ENCODE measurements at regions not wholly inside any gene's neighbourhood (a gene's known extent, or its start where the extent isn't known, plus 50 kb on each side); places are given as distances from the start of the nearest gene placed in this dataset.

DNA sequence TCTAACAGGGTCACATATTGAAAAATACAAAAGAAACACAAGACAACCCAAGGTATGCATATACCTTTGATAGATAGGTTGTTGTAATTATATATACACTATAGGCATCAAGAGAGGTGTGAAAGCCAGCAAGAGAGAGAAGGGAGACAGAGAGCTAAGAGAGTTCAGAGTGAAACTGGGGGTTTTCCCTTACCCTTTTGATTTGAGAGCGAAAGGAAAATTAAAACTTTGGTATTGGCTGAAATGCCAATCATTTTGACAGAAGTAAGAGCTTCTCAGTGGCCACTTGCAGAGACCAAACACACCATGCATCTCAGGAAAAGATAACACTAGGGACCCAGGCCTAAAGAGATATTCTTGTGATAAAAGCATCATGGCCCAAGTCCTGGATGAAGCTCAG is 183.6 kb downstream of the SHOX2 start:
- H3K27ac ChIP-seq (ENCODE audit: insufficient read depth, low read length, poor library complexity, severe bottlenecking): no peak overlapping the region
- no peak overlapping the region for H3K4me3 ChIP-seq (ENCODE audit: insufficient read depth, low read depth, low read length, poor library complexity, severe bottlenecking)
- H3K4me1 ChIP-seq (ENCODE audit: control insufficient read depth, insufficient read depth, low read length, poor library complexity, severe bottlenecking): no peaks in the 10 kb centered on the region
- no peaks in the 10 kb centered on the region for H3K27me3 ChIP-seq (replicated peaks; ENCODE audit: control insufficient read depth, insufficient read depth, low read length, poor library complexity, severe bottlenecking)
- H3K36me3 ChIP-seq (ENCODE audit: control insufficient read depth, insufficient read depth, low read length): no peaks in the 10 kb centered on the region
- no peaks in the 10 kb centered on the region for H3K9me3 ChIP-seq (ENCODE audit: control insufficient read depth, low read length)
- DNase-seq: no peak

DNA sequence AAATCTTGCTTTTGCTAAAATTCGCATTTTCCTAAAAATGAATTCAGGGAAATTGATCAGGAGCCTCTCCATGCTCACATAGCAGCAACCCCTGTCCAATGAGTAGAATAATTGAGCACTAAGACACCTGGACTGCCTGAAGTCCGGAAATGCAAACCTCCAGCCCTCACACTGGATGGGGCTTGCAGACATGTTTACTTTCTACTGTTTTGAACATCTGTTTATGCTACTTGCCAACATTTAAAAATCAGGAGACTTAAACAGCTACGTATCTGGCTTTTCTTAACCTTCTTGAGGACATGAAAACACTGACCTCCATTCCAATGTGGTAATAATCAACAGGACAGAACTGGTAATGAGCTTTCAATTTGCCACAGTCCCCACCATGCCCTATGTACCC is 184.4 kb downstream of the SHOX2 start:
- no peak for DNase-seq
- no peaks in the 10 kb centered on the region for H3K27me3 ChIP-seq (replicated peaks; ENCODE audit: control insufficient read depth, insufficient read depth, low read length, poor library complexity, severe bottlenecking)

DNA sequence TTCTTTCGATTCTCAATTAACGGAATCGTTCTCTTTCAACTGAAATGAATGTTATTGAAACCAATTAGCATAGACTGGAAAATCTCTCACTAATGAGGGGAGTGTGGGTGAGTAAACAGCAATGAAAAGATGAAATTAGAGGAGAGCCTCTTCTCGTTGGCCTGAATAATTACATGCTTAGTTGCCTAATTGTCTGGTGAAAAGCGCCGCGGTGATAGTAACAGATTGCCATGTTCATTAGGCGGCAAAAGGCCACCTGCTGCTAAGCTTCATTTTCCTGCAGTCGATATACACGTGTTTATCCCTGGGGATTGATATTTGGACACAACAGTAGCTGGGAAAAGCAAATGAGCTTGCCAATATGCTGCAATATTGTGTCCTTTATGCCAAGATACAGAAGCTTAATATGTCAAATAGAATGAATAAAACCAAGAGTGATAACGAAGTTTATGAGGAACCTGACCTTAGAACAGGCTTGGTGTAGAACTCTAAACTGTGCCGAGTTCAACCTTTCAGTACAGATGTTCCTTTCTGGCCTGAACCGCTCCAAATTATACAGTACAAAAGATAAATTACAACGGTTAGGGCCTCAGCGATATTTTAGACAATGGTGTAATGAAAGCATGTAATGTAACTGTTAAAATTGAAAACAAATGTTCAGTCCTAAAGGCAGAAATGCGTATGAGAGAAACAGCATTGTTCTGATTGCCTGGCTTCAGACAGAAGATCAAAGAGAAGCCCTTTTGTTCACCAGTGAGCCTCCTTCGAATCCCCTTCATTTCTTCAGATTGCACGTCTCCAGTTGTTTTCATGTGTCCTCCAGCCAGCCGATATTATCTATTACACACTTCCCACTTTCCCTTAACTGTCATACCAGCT is 185.2 kb downstream of the SHOX2 start:
- Histone ChIP-seq H3K27me3 (replicated peaks; ENCODE audit: control insufficient read depth, insufficient read depth, low read length, poor library complexity, severe bottlenecking) (no peaks in the 10 kb centered on the region), H3K27ac (ENCODE audit: insufficient read depth, low read length, poor library complexity, severe bottlenecking) (no peak overlapping the region), H3K4me1 (ENCODE audit: control insufficient read depth, insufficient read depth, low read length, poor library complexity, severe bottlenecking) (no peaks in the 10 kb centered on the region), H3K36me3 (ENCODE audit: control insufficient read depth, insufficient read depth, low read length) (no peaks in the 10 kb centered on the region), H3K9me3 (ENCODE audit: control insufficient read depth, low read length) (no peaks in the 10 kb centered on the region), H3K4me3 (ENCODE audit: insufficient read depth, low read depth, low read length, poor library complexity, severe bottlenecking) (no peak overlapping the region)
- DNase-seq: no peak

More for the DNA sequence above, 184.4 kb downstream of the SHOX2 start:
- H3K4me1 ChIP-seq (ENCODE audit: control insufficient read depth, insufficient read depth, low read length, poor library complexity, severe bottlenecking): no peaks in the 10 kb centered on the region
- H3K4me3 ChIP-seq (ENCODE audit: insufficient read depth, low read depth, low read length, poor library complexity, severe bottlenecking): no peak overlapping the region
- H3K9me3 ChIP-seq (ENCODE audit: control insufficient read depth, low read length): no peaks in the 10 kb centered on the region
- no peak overlapping the region for H3K27ac ChIP-seq (ENCODE audit: insufficient read depth, low read length, poor library complexity, severe bottlenecking)
- H3K36me3 ChIP-seq (ENCODE audit: control insufficient read depth, insufficient read depth, low read length): no peaks in the 10 kb centered on the region

DNA sequence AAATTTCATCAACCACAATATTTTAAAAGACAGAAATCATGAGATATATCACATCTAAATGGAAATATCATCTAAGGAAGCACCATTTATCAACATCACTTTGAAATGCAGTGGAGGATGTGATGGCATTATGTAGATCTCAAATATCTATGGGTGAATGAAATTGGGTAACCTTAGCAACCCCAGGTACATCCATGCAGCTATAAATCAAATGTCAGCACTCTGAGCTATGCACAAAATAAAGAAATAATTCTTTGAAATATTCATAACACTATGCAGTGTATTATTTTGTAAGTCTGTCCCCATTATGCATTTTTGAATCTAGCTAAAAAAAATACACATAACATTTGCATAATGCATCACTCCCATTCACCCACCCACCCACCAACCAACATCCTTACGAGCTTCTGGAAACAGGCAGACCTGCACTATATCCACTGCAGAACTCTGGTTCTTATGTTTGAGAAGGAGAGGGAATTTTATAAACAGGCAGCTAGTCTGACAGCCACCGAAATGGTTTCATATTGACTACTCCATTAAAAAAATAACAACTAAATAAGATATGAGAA is 186.8 kb downstream of the SHOX2 start:
- Histone ChIP-seq H3K9me3 (ENCODE audit: control insufficient read depth, low read length) (no peaks in the 10 kb centered on the region), H3K4me3 (ENCODE audit: insufficient read depth, low read depth, low read length, poor library complexity, severe bottlenecking) (no peak overlapping the region), H3K27ac (ENCODE audit: insufficient read depth, low read length, poor library complexity, severe bottlenecking) (no peak overlapping the region), H3K4me1 (ENCODE audit: control insufficient read depth, insufficient read depth, low read length, poor library complexity, severe bottlenecking) (no peaks in the 10 kb centered on the region), H3K27me3 (replicated peaks; ENCODE audit: control insufficient read depth, insufficient read depth, low read length, poor library complexity, severe bottlenecking) (no peaks in the 10 kb centered on the region), H3K36me3 (ENCODE audit: control insufficient read depth, insufficient read depth, low read length) (no peaks in the 10 kb centered on the region)
- no peak for DNase-seq

DNA sequence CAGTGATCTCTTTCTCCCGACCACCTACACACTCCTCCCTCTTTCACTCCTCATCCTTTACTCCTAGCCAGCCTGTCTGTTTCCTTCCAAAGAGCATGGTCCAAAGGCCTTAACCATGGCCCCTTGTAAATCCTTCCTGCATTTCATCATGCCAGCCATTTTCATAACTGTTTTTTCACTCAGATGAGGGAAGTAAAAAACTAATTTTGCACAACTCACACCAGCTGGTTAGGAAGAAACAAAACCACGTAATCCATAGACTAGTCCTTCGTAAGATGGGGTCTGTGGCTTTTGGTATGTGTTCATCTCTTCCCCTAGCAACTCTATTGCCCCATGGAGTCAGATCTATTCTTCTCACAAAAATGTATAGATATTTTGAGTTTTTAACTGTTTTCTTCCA is 187.8 kb downstream of the SHOX2 start:
- Histone ChIP-seq H3K4me3 (ENCODE audit: insufficient read depth, low read depth, low read length, poor library complexity, severe bottlenecking) (no peak overlapping the region), H3K27me3 (replicated peaks; ENCODE audit: control insufficient read depth, insufficient read depth, low read length, poor library complexity, severe bottlenecking) (no peaks in the 10 kb centered on the region), H3K9me3 (ENCODE audit: control insufficient read depth, low read length) (no peaks in the 10 kb centered on the region), H3K36me3 (ENCODE audit: control insufficient read depth, insufficient read depth, low read length) (no peaks in the 10 kb centered on the region), H3K27ac (ENCODE audit: insufficient read depth, low read length, poor library complexity, severe bottlenecking) (no peak overlapping the region), H3K4me1 (ENCODE audit: control insufficient read depth, insufficient read depth, low read length, poor library complexity, severe bottlenecking) (no peaks in the 10 kb centered on the region)
- DNase-seq: no peak

DNA sequence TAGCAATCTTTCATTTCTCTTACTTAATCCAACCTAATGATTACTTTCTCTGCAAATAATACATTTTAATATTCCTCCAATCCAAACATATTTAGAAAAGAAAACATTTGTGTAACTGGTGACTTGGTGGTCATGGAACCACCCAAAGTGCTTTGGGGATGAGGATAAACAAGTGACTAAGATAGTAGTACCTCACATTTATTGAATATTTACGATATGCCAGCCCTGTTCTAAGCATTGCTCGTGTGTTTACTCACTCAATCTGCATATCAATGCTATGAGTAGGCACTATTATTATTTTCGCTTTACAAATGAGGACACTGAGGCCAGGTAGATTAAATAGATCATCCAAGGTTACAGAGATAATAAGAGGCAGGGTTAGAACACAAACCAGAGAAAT is 189.5 kb downstream of the SHOX2 start:
- H3K4me1 ChIP-seq (ENCODE audit: control insufficient read depth, insufficient read depth, low read length, poor library complexity, severe bottlenecking): no peaks in the 10 kb centered on the region
- H3K4me3 ChIP-seq (ENCODE audit: insufficient read depth, low read depth, low read length, poor library complexity, severe bottlenecking): no peak overlapping the region
- no peak for DNase-seq
- H3K27ac ChIP-seq (ENCODE audit: insufficient read depth, low read length, poor library complexity, severe bottlenecking): no peak overlapping the region
- no peaks in the 10 kb centered on the region for H3K27me3 ChIP-seq (replicated peaks; ENCODE audit: control insufficient read depth, insufficient read depth, low read length, poor library complexity, severe bottlenecking)
- H3K36me3 ChIP-seq (ENCODE audit: control insufficient read depth, insufficient read depth, low read length): no peaks in the 10 kb centered on the region
- no peaks in the 10 kb centered on the region for H3K9me3 ChIP-seq (ENCODE audit: control insufficient read depth, low read length)

DNA sequence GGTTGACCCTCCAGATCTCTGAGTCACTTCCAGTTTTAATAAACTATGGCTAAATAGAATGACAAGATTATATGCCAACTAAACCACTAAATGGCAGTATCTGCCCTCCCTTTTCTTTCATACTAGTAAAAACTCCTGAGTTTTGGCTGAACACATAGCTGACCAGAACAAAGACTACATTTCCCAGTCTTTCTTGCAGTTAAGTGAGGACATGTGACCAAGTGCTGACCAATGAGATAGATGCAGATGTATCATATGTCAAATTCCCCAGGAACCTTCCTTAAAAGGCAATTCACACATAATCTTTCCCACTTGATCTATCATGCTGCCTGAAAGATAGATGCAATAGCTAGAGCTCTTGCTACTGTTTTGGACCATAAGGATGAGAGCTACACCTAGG is 191.3 kb downstream of the SHOX2 start:
- DNase-seq: no peak
- H3K36me3 ChIP-seq (ENCODE audit: control insufficient read depth, insufficient read depth, low read length): no peaks in the 10 kb centered on the region
- H3K27me3 ChIP-seq (replicated peaks; ENCODE audit: control insufficient read depth, insufficient read depth, low read length, poor library complexity, severe bottlenecking): no peaks in the 10 kb centered on the region
- H3K27ac ChIP-seq (ENCODE audit: insufficient read depth, low read length, poor library complexity, severe bottlenecking): no peak overlapping the region
- no peaks in the 10 kb centered on the region for H3K9me3 ChIP-seq (ENCODE audit: control insufficient read depth, low read length)
- no peak overlapping the region for H3K4me3 ChIP-seq (ENCODE audit: insufficient read depth, low read depth, low read length, poor library complexity, severe bottlenecking)
- no peaks in the 10 kb centered on the region for H3K4me1 ChIP-seq (ENCODE audit: control insufficient read depth, insufficient read depth, low read length, poor library complexity, severe bottlenecking)

DNA sequence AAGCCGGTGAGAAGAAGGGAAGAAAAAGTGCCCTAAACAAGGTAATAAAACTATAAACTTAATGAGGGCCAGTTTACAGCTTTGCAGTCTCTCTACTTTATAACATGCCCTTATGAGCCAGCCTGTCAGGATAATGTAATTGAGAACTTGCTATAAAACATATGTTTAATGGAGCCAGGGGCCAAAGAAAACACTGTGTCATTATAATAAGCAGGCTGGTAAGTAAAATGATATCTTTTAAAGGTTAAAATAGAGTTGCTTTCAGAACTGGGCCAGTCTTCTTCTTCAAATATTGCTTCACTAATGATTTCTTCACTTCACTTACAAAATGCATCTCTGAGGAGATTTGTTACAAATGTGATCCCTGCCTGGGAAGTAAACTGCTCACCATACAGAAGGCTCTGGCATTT is 192.5 kb downstream of the SHOX2 start:
- Histone ChIP-seq H3K4me1 (ENCODE audit: control insufficient read depth, insufficient read depth, low read length, poor library complexity, severe bottlenecking) (no peaks in the 10 kb centered on the region), H3K27me3 (replicated peaks; ENCODE audit: control insufficient read depth, insufficient read depth, low read length, poor library complexity, severe bottlenecking) (no peaks in the 10 kb centered on the region), H3K9me3 (ENCODE audit: control insufficient read depth, low read length) (no peaks in the 10 kb centered on the region), H3K4me3 (ENCODE audit: insufficient read depth, low read depth, low read length, poor library complexity, severe bottlenecking) (no peak overlapping the region), H3K36me3 (ENCODE audit: control insufficient read depth, insufficient read depth, low read length) (no peaks in the 10 kb centered on the region), H3K27ac (ENCODE audit: insufficient read depth, low read length, poor library complexity, severe bottlenecking) (no peak overlapping the region)
- no peak for DNase-seq

DNA sequence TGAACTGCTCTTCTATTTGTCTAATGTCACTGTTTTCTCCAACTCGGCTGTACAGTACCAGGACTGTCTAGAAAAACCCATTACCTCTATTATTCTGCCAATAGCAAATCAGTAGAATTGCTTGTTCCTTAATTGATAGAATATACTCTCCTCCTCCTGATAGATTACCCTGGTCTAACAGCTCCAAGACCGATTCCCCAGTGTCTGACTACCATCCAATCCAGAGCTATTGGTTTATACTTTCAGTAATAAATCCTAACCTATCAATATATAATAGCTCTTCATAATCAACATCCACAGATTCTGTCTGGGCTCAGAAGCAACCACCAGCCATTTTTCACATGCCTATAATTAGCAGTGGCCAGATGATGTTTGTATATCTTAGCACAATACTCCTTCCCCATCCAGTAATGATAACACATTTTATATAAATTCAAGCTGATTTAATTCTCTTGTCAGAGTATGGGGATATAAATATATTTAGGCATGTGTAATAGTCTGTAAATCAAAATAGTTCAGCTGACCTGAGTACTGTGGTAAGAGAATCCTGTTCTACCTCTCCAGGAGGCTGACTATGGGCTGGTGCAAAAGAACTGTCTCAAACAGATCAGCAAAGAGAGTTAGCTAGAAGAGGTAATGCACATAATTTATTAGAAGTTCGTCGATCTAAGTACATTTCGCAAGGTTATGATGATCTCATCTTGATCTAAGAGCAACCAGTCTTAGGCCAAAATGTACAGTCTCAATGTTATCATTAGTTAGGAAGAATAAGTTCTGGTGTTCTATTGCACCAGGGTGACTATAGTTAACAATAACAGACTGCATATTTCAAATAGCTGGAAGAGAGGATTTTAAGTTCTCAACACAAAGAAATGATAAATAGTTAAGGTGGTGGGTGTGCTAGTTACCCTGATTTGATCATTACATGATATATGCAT is 193.4 kb downstream of the SHOX2 start:
- no peak overlapping the region for H3K4me3 ChIP-seq (ENCODE audit: insufficient read depth, low read depth, low read length, poor library complexity, severe bottlenecking)

DNA sequence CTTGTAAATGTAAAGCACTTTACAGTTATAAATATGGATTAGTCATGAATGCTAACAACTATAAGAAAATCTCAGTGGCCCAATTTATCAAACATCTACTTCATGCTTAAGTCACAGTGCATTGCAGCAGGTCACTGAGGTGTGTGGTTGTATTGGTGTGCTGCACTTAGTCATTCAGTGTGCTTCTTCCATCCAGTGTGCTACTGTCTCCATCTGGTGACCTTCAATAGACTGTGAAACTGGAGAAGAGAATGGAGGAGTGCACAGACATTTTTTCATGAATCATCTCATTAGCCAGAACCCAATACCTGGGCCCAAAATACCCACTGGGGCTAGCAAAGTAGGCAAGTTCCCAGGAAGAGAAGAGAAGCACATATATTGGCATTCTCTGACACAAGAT is 199.6 kb downstream of the SHOX2 start:
- Histone ChIP-seq H3K36me3 (ENCODE audit: control insufficient read depth, insufficient read depth, low read length) (no peaks in the 10 kb centered on the region), H3K4me3 (ENCODE audit: insufficient read depth, low read depth, low read length, poor library complexity, severe bottlenecking) (no peak overlapping the region), H3K4me1 (ENCODE audit: control insufficient read depth, insufficient read depth, low read length, poor library complexity, severe bottlenecking) (no peaks in the 10 kb centered on the region), H3K9me3 (ENCODE audit: control insufficient read depth, low read length) (no peaks in the 10 kb centered on the region), H3K27me3 (replicated peaks; ENCODE audit: control insufficient read depth, insufficient read depth, low read length, poor library complexity, severe bottlenecking) (no peaks in the 10 kb centered on the region), H3K27ac (ENCODE audit: insufficient read depth, low read length, poor library complexity, severe bottlenecking) (no peak overlapping the region)
- DNase-seq: no peak

More for the DNA sequence above, 193.4 kb downstream of the SHOX2 start:
- Histone ChIP-seq H3K9me3 (ENCODE audit: control insufficient read depth, low read length) (no peaks in the 10 kb centered on the region), H3K27me3 (replicated peaks; ENCODE audit: control insufficient read depth, insufficient read depth, low read length, poor library complexity, severe bottlenecking) (no peaks in the 10 kb centered on the region), H3K27ac (ENCODE audit: insufficient read depth, low read length, poor library complexity, severe bottlenecking) (no peak overlapping the region), H3K36me3 (ENCODE audit: control insufficient read depth, insufficient read depth, low read length) (no peaks in the 10 kb centered on the region), H3K4me1 (ENCODE audit: control insufficient read depth, insufficient read depth, low read length, poor library complexity, severe bottlenecking) (no peaks in the 10 kb centered on the region)
- no peak for DNase-seq
